ENCODE measurements at regions not wholly inside any gene's neighbourhood (a gene's known extent, or its start where the extent isn't known, plus 50 kb on each side); places are given as distances from the start of the nearest gene placed in this dataset.
"Not testable (repeated sequence)": the region's sequence is repeated elsewhere in the genome, so short reads cannot be mapped to it uniquely, and the experiment has no call there.

DNA sequence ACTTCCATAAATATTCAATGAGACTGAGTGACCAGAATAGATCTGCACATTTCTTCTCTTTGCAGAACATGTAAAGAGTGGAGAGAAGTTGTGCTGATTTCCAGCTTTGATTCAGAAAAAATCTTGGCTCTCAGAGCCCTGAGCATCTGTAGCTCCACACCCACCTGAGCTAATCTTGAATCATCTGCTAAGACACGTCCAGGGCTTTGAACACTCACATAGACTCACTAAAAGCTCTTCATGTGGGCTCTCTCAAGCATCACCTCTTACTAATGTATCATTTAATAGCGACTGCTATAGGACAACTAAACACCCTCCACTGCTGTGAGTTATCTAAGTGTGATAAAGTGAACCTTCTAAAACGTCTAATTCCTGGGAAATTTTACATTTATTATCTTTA, 147.7 kb upstream of the GRIA3 start:
- DNase-seq: no peak

GRCh38 chrX:123049071-123049625, 134.9 kb upstream of the GRIA3 start:
- DNase-seq: no peak

DNA sequence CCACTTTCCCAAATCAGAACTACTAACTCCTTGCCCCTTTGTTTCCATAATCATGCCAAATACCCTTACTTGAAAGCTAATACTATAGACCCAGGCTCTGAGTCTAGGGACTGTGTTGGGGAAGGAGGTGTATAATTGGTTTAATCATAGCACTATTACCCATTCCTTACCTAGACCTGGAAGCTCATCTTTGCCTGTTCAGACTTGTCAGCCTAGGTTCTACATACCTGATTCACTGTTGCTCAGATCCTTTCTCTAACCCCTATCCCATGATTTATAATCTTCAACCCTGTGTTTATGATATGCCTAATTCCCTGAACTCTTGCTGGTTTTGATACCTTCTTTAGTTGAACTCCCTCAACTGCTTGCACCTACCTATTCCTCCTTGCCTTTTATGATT, 123.1 kb upstream of the GRIA3 start:
- DNase-seq: no peak

- no peak for DNase-seq
These were observed 120.0 kb upstream of the GRIA3 start for GRCh38 chrX:123064053-123064452.

DNA sequence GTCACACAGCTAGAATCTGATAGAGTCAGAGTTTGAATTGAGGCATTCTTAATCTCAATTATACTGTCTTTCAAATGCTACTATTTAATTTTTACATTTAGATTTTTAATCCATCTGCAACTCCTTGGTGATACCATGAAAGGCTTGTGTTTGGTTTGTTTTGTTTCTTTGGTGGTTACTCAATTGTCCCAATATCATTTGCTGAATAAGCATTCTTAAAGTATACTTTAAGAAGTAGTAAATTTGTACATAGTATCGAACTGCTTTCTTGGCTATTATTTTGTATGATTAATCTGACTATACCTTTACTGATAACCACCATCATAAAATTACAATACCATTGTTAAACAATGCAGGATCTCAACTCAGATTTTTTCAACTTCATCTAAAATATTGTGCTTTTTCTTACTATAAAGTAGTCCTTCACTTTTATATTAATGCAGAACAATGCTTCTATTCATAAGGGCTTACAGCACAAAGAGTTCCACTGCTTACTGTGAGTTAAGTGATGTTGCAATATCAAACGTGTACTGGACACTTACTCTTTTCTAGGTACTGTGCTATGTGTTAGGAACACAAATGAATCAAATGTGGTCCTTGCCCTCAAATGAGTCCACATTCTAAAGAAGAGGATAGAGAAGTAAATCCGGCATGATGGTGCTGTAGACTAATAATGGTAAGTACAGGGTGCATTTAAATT, 111.2 kb upstream of the GRIA3 start:
- no peak for DNase-seq

DNA sequence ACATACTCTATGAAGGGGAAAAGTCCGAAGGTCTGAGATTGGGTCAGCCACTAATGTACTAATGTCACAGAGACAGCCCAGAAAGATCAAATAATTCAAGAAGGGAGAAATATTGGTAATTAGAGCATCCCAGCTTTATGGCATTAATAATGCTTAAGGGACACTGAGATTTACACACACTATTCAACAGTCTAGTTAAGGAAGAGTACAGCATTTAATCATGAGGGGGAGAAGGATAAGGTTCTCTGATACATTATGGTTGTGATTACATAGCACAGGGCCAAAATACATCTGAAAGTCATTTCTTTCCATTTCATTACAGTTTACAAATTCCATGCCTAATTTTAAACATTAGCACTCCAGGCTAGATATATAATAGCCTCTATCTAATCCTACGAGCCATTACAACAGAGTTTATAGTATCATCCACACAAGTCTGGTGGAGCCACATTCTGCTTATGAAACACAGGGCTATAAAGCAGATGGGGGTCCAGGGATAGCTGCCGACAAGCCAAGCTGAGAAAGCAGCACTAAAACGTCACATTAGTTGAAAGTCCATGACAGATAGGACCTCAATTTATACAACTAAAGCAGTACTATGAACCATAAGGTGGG, 108.0 kb upstream of the GRIA3 start:
- DNase-seq: no peak

DNA sequence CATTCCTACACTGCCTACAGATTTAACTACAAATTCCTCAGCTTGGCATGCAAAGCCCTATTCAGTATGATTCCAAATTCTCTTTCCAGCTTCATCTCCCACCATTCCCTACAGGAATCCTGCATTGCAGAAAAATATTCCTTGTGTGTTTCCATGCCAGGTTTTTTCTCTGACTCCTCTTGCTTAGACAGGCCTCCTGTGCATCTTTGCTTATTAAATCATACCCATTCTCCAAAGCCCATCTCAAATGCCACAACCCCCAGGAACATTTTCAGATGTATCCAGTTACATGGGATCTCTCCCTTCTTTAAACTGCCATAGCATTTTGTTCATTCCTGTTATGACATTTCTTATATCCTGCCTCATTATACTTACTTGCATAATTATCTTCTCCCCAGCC, 106.4 kb upstream of the GRIA3 start:
- DNase-seq: no peak

GRCh38 chrX:123080065-123080464, 104.0 kb upstream of the GRIA3 start:
- DNase-seq: no peak

- DNase-seq: no peak
These were observed 102.3 kb upstream of the GRIA3 start for GRCh38 chrX:123081776-123082175.

GRCh38 chrX:123083924-123084323, 100.2 kb upstream of the GRIA3 start:
- no peak for DNase-seq

DNA sequence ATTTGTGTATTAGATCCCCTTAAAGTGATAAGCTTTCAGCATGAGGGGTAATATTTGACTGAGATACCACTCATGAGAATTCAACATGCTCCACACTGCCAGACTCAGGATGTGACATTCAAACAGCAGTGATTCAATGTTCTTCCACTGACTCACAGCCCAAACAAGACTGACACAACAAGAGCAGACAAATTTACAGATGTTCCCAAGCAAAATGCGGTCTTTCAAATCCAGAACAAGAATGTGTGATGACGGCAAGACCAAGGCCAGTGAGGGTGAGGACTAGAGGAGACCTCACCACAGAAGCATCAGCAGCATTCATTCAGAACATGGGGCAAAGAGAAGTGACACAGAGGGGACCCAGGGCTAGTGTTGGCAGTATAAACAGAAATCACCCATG, 99.3 kb upstream of the GRIA3 start:
- DNase-seq: no peak

- DNase-seq: no peak
These were observed 98.7 kb upstream of the GRIA3 start for GRCh38 chrX:123085311-123085940.

DNA sequence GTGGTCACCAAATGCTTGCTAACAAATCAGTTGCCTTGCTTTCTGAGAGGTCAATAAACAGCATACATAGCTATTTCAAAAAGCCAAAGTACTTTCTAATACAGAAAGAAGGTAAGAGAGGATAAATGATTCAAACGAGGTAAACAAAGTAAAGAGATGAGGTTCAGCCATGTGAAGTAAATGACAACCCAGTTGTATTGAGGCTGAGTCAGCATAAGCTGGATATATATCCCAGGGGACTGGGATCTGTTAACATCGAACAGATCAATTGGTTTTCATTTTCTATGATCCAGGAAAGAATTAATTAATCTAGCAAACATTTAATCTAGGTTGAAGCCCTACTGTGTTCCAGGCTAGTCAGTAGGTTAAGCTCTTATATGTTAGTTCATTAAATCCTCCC, 97.3 kb upstream of the GRIA3 start:
- no peak for DNase-seq

- DNase-seq: no peak
These were observed 96.8 kb upstream of the GRIA3 start for GRCh38 chrX:123087326-123087725.

DNA sequence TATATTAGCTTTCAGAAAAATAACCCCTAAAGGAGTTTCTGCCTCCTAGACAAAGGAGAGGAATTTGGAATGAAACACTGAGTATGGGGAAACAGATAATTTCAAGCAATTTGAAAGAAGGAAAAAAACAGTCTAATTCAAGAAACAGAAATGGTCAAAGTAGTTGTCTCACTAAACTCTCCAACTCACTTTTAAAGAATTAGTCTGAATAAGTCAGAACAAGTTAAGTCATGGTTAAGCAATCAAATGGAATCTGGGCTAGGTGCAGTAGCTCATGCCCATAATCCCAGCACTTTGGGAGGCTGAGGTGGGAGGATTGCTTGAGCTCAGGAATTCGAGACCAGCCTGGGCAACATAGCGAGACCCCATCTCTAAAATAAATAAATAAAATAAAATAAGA, 95.7 kb upstream of the GRIA3 start:
- DNase-seq: no peak

DNA sequence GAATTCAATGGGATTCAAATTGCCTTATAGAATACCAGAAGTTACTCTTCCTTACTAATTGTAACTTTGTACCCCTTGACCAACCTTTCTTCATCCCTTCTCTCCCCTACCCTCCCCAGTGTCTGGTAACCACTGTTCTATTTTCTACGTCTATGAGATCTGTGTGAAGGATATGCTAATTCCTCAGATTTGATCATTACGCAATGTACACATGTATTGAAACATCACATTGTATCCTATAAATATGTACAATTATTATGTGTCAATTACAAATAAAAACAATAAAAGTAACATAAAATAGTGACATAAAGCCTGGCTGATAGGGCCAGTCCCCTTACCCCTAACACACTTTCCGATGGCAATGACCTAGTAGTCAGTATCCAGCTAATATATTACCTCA, 95.1 kb upstream of the GRIA3 start:
- no peak for DNase-seq

DNA sequence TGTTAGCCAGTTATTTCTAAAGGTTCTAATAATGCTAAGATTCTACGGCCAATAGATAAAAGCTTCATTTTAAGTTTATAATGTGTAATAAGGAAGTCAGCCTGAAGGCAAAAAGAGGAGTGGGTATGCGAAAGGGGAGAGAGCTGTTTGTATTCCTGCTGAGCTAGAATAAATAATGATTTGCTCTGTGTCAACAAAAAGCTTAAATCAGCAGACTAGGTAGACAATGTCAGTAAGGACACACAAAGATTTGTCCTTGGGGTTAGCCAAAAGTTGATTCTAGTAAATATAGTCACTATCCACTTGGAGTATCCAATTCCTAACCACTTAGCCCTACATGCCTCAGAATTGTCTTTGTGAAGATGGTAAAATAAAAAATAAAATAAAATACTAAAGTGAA, 90.3 kb upstream of the GRIA3 start:
- no peak for DNase-seq

DNA sequence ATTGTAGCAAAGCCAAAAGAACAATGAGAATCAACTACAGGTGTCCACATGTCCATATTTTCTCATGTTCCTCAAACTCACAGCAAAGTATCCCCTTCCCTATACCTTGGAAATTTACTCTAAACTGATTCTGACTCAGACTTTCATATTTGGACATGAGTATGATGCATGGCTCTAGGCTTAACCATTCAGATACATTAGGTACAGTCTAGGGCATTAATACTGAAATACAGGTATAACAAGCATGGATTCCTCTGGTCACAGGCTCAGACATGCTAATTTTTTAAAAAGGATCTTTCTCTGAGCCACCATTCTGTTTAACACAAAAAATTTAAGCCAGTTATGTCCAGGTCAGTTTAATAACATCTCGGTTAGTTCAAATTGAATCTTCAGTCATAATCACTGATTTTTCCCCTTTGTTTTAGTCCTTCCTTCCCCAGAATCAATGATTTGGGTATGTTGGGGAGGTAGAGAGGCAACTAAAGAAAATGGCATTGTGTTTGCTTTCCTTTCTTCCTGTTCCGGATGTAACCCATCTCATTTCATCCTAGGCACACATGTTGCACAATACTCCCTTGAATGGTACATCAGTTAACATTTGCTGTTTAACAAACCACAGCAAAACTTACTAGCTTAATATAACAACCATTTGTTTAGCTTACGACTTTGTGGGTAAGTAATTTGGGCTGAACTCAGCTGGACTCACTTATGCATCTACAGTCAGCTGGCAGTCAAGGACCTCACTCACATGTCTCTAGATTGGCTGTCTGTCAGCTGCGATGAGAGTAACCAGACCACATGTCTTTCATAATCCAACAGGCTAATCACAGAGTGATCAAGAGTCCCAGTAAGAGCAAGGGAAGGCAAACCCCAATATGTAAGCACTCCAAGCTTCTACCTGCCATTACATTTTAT, 75.3 kb upstream of the GRIA3 start:
- DNase-seq: no peak

- DNase-seq: no peak
These were observed 62.8 kb upstream of the GRIA3 start for GRCh38 chrX:123121241-123121640.

DNA sequence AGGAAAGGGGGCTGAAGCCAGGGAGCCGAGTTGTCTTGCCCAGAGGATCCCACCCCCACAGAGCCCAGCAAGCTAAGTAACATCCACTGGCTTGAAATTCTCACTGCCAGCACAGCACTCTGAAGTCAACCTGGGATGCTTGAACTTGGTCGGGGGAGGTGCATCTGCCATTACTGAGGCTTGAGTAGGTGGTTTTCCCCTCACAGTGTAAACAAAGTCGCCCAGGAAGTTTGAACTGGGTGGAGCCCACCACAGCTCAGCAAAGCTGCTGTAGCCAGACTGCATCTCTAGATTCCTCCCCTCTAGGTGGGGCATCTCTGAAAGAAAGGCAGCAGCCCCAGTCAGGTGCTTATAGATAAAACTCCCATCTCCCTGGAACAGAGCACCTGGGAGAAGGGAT, 54.3 kb upstream of the GRIA3 start:
- DNase-seq: not testable (repeated sequence)
